ENCODE measurements at regions not wholly inside any gene's neighbourhood (a gene's known extent, or its start where the extent isn't known, plus 50 kb on each side); places are given as distances from the start of the nearest gene placed in this dataset.
A peak's percentile ranks its signal among the peaks of the same experiment; 100 is the strongest.

GRCh38 chr3:104594491-104594890 lies 772.2 kb upstream of the ALCAM start:
- no peak for TF ChIP-seq CTCF (IDR thresholded peaks at IDR 0.05; ENCODE audit: low read depth, low read length)
- no peak for DNase-seq (ENCODE audit: low read depth in 2 of 2)
- H3K4me3 ChIP-seq (replicated peaks in 1 of 2; ENCODE audit: low read depth in 2 of 2, low read length in 2 of 2): no peak overlapping the region

GRCh38 chr3:104596054-104596453 lies 770.7 kb upstream of the ALCAM start:
- DNase-seq (ENCODE audit: low read depth in 2 of 2): no peak
- H3K4me3 ChIP-seq (replicated peaks in 1 of 2; ENCODE audit: low read depth in 2 of 2, low read length in 2 of 2): no peak overlapping the region
- no peak for TF ChIP-seq CTCF (IDR thresholded peaks at IDR 0.05; ENCODE audit: low read depth, low read length)

GRCh38 chr3:104596551-104596950 lies 770.2 kb upstream of the ALCAM start:
- peak; percentile 71 to 74 for DNase-seq (ENCODE audit: low read depth in 2 of 2)
- peak; percentile 43 for TF ChIP-seq CTCF (IDR thresholded peaks at IDR 0.05; ENCODE audit: low read depth, low read length)
- H3K4me3 ChIP-seq (replicated peaks in 1 of 2; ENCODE audit: low read depth in 2 of 2, low read length in 2 of 2): no peak overlapping the region

GRCh38 chr3:104598848-104599511 lies 767.7 kb upstream of the ALCAM start:
- H3K4me3 ChIP-seq (replicated peaks in 1 of 2; ENCODE audit: low read depth in 2 of 2, low read length in 2 of 2): no peak overlapping the region
- TF ChIP-seq CTCF (IDR thresholded peaks at IDR 0.05; ENCODE audit: low read depth, low read length): no peak
- no peak for DNase-seq (ENCODE audit: low read depth in 2 of 2)

- peak; percentile 52 for TF ChIP-seq CTCF (IDR thresholded peaks at IDR 0.05; ENCODE audit: low read depth, low read length)
- H3K4me3 ChIP-seq (replicated peaks in 1 of 2; ENCODE audit: low read depth in 2 of 2, low read length in 2 of 2): no peak overlapping the region
- peak; percentile 55 to 62 for DNase-seq (ENCODE audit: low read depth in 2 of 2)
These were observed 762.2 kb upstream of the ALCAM start for GRCh38 chr3:104604326-104605010.

GRCh38 chr3:104606812-104607211 lies 759.9 kb upstream of the ALCAM start:
- TF ChIP-seq CTCF (IDR thresholded peaks at IDR 0.05; ENCODE audit: low read depth, low read length): no peak
- no peak for DNase-seq (ENCODE audit: low read depth in 2 of 2)
- H3K4me3 ChIP-seq (replicated peaks in 1 of 2; ENCODE audit: low read depth in 2 of 2, low read length in 2 of 2): no peak overlapping the region
